HG03378 (cell line): ENCODE measurements at regions not wholly inside any gene's neighbourhood (a gene's known extent, or its start where the extent isn't known, plus 50 kb on each side); places are given as distances from the start of the nearest gene placed in this dataset.
"Not testable (repeated sequence)": the region's sequence is repeated elsewhere in the genome, so short reads cannot be mapped to it uniquely, and the experiment has no call there.

ENCODE experiments used
- ATAC-seq: cut with Tn5 transposase; IDR thresholded peaks from one replicate; pipeline ENCODE4 v1.9.1; 2021; ENCODE audit warnings: mild to moderate bottlenecking, moderate library complexity; ENCODE audit not compliant: unreplicated experiment

DNA sequence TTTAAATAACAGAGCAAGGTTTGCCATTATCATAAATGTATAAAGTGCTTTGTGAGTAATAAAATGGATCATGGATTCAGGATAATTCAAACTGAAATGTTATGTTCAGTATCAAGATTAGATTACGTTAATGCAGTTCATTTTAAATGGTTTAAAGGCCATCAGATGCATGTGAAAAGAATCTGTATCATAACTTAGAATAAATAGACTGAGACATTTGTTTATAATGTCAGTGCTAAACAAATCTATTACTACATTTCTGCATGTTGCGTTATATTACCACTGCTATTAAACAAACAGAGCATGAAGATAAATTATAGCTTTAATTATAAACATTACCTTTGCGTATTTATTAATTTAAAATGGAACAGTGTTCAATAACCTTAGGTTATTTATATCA is 160.2 kb downstream of the TOX3 start:
- ATAC-seq: no peak

DNA sequence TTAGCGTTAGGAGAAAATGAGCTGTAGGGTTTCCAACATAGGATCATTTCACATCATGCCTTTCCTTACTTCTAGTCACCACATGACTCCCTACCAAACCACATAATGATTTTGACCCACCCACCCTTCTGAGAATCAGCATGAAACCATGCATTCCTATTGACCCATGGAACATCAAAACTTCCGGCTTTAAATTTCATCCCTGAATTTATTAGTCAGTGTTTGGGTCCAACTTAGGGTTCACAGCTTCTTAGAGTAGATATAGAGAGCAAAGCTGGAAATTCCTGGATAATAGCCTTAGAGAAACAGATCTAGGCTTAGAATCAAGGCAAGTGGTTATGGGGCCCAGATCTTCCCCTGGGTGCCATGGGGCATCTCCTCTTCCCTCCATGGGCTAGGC is 162.6 kb downstream of the TOX3 start:
- no peak for ATAC-seq

DNA sequence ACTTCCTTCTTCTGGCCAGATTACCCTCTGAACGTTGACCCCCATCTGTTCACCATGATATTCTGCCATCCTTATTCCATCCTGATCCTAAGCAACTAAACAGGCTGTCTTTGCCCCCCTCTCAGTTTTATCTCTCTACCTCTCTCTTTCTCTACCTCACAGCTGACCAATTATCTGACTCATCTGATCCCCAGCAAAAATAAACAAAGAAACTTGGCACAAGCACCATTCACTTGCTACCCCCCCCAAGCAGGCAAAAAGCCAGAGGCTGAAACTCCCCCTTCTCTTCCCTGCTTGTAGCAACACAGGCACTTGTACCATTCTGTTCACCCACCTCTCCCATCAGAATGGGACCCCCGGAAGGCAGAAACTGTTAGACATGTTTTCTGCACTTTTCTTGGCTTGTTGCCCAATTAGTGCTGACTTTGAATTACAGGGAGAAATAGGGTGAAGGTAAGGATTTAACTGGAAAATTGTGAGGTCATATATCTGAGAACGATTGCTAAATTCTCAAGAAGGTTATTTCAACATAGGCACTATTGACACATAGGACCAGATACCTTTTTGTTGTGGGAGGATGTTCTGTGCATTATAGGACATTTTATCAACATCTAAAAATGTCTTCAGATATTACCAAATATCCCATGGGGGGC is 163.2 kb downstream of the TOX3 start:
- ATAC-seq: no peak

DNA sequence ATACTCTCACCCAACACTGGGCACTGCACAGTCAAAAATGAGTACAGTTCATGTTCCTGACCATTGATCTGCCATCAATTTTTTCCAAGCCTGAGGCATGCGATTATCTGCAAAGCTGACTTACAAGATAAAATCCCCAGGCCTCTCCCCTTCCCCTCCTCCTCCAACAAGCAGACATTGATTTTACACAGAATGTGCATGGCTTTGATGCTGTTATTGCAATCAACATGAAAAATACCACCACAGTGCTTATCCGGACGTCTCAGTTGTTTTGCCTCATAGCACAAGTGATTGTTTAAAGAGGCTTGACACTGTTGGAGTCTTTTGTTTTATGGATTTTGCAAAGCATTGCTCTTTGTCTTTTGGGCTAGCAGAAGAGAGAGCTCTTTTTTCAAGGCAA is 163.8 kb downstream of the TOX3 start:
- ATAC-seq: no peak

DNA sequence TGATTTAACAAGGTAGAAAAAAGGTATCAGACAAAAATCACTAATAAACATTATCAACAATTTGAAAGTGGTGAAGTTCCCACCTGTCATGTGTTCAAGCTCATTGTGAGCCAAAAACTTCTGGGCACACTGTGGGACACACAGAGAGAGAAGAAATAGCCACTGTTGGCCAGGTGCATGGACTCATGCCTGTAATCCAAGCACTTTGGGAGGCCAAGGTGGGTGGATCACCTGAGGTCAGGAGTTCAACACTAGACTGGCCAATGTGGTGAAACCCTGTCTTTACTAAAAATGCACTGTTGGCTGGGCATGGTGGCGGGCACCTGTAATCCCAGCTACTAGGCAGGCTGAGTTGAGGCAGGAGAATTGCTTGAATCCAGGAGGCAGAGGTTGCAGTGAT is 167.4 kb downstream of the TOX3 start:
- no peak for ATAC-seq

DNA sequence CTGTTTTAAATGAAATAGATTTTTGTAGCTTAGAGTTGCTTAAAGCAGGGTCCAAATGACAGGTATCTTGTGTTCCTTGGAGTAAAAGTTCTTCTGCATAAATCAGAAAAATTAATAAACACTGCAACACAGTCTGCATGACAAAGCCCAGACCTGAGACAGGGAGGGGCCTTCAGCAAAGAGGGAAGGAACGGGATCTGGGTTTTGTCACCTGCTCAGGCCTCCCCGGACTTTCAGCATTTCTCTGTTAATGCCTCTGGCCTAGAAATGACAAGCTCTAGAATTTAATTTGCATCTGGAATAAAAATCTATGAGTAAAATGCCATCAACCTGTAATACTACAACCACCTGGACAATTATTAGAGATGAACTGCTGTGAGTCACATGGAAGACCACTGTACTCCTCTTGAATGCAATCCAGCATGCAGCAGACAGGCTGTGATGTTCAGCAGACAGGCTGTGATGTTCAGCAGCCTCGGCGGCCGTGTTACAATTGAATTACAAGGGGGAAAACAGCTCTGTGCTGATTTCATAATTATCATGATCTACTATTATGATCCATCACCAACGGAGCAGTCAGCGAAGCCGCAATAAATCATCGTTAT is 170.2 kb downstream of the TOX3 start:
- ATAC-seq: no peak

DNA sequence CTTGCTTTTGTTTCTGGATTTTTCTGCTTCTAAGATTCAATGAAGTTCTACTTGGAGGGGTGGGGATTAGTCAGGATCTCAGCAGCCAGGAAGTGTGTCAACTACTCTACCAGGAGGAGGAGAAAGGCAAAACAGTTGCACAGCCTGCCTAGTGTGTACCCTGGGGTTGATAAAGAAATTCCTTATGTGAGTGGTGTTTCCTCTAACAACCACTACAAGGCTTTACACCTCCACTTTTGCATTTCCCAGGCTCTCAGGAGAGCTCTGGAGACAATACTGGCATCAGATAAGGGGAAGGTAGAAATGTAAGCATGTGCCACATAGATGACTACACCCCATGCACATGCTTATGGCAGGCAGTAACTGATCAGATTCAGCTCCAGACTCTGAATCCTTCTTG is 174.6 kb downstream of the TOX3 start:
- ATAC-seq: no peak

DNA sequence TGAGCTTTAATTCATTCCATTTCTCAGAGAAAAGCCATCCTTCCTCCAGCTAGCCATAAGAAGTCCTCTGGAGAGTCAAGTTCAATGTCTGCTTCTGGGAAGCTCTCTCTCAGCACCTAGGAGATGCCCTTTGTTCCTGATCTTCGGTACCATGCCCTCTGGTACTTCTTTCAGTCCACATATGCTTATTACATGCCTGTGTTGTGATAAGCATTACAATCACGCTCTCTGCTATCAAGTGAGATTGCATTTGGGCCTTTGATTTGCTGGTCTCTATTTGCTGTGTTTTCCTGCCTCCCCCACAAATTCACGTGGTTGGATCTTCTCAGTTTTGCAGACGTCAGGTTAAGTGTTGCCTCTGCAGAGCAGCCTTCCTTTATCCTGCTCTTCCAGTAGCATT is 178.1 kb downstream of the TOX3 start:
- ATAC-seq: no peak

DNA sequence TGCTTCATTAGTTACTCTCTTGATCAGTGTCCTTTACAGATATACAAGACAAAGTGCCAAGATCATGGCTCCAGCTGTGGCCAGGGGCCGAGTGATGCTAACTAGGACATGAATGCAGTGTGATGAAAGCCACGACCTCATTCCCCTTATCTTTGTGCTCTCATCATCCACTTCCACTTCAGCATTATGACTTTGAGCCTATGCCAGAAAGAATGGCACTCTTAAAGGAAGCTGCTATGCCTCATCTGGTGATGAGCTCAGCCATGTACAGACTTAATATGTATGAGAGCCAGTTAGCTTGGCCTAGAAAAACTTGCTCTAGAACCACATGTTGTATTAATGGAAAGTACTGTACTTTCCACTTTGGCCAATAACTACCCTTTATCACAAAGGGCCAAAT is 179.1 kb downstream of the TOX3 start:
- ATAC-seq: no peak

DNA sequence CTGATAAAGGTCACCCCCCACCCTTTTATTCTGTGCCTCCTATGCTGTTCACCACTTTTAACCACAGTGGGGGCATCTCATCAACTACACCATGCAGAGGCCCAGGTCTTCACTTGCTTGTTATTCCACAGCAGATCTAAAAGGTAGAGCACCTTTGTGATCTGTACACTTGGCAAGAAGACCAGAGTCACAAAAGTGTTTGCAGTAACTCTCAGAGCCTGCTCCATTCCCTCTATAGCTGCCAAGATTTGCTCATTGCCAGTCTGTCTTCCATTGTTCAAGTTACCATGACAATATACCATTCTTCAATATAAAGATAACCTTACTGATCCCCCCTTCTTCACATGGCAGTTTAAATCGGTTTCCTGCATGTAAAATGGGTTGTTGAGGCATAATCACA is 180.0 kb downstream of the TOX3 start:
- ATAC-seq: no peak

DNA sequence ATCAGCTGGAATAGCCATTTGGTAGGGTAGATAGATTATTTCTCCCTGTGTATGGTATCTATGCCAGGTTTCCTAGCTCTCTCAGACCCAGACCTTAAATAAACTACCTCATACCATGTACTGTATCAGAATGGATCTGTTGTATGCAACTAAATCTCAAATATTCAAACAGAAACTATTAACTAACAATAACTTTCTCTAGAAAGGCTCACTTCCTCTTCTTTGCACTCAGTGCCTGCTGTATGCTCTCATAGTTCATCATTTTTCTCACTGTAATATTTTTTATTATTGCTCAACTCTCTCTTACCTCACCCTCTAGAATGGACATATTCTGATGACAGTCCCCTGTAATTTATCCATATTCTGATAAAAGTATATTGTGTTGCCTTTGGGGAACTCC is 182.4 kb downstream of the TOX3 start:
- no peak for ATAC-seq

DNA sequence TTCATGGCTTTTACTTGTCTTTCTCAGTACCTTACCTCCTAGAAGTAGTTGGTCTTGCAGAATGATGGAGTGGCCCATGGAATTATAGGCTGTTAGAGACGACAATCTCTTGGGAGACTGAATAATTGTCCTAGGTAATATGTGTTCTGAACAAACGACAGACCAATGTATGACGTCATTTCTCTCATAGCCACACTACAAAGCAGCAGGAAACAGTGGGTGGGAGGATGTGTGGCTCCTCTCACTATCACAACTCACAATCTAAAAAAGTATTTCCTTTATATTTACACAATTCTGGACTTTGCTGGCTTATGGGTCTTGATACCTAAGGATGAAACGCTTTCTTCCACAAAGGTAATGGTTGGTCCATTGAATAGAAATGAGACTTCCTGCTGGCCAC is 183.9 kb downstream of the TOX3 start:
- no peak for ATAC-seq

DNA sequence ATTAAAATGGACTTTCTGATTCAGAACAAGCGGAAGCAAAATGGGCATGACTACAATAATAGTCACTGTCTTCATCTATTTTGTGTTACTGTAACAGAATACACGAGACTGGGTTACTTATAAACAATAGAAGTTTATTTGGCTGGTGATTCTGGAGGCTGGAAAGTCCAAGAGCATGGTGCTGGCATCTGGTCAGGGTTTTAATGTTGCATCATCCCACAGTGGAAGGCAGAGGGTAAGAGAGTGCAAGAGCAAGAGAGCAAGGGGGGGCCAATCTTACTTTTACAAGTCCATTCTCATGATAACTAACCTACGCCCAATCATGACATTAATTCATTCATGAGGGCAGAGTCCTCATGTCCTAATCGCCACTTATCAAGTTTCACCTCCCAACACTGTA is 189.2 kb downstream of the TOX3 start:
- no peak for ATAC-seq

DNA sequence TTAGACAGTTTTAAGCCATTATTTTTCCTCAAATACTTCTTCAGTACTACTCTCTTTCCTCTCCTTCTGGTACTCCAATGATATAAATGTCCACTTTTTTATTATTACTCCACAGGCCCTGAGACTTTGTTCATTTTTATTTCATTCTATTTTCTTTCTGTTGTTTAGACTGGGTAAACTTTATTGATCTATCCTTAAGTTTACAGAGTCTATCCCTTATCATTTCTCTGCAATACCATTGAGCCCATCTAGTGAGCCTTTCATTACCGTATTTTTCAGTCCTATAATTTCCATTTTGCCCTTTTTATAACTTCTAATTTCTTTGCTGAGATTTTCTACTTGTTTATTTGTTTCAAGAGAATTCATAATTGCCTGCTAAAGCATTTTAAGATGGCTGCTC is 193.7 kb downstream of the TOX3 start:
- ATAC-seq: no peak

DNA sequence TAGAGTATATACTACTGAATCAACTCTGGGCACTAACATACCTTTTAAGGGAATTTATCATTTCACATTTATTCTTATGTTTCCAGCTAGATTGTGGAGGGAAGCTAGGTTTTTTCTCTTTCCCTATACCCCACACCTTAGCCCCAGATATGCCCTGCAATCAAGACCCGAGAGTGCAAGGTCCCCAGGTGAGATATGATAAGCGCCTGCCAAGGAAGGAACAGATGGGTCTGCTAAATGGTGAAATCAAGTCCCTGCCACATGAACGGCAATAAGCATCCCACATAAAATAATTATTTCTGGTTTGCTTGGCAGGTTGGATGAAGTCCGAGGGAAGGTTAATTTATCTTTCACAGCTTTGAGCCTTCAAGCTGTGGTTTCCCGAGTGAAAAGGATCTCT is 195.5 kb downstream of the TOX3 start:
- ATAC-seq: no peak

DNA sequence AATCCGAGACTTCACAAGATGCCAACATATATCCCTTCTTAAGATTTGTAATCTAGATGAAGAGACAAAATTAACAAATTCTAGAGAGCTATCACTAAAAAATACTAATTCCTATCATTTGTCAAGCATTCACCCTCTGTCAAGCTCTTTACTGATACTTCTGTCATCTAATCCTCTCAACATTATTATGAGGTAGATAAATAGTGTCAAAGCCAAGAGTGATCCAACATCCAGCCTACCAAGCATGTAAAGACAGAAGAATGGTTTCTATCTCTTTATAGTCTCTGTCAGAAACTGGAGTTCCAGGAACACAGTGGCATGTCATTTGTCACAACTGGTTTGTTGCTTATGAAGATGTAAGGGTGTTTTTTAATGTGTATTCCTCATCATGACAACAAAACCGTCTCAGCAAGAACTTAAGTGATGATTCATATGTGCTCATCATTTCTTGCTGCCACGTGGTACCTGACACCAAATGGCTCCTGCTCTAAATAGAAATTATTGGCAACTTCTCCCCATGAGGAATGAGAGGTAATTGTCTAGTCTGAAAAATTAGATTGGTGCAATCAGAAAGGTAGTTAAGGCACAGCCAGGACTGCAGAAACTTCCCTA is 196.8 kb downstream of the TOX3 start:
- ATAC-seq: no peak

DNA sequence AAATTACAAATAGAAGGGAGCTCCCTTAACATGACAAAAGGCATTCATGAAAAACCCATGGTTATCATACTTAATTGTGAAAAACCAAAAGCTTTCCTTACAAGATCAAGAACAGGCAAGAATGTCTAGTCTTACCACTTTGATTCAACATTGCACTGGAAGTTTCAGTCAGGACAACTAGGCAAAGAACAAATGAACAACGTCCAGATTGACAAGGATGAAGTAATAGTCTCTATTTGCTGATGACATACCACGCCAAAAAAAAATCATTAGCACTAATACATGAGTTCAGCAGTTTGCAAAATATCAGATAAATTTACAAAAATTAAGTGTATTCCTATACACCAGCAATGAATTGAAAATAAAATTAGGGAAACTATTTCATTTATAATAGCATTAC is 200.2 kb downstream of the TOX3 start:
- no peak for ATAC-seq

DNA sequence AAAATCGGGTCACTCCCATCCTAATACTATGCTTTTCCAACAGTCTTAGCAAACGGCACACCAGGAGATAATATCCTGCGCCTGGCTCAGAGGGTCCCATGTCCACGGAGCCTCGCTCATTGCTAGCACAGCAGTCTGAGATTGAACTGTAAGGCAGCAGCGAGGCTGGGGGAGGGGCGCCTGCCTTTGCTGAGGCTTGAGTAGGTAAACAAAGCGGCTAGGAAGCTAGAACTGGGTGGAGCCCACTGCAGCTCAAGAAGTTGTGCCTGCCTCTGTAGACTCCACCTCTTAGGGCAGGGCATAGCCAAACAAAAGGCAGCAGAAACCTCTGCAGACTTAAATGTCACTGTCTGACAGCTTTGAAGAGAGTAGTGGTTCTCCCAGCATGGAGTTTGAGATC is 213.3 kb downstream of the TOX3 start:
- ATAC-seq: not testable (repeated sequence)

DNA sequence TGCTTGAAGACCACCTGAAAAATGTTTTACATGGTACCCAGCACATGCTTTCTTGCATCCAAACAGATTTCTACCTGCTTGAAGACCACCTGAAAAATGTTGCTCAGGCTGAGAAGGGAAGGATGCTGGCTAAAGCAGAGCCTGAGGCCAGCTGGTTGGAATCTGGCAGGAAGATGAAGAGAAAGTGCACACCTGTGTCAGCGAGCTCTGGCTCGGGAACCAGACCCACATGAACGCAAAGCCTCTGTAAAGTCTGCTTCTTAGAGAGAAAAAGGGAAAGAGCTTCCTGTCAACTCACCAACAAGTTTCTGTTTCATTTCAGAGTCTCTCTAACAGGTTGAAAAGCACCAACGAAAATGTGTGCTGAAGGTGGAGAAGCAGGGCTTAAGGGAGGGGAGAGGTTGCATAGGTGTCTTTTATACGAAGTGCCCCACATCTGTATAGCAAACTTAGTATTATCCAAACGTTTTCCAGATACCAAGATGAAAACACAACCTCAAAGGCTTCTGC is 226.0 kb downstream of the TOX3 start:
- no peak for ATAC-seq

DNA sequence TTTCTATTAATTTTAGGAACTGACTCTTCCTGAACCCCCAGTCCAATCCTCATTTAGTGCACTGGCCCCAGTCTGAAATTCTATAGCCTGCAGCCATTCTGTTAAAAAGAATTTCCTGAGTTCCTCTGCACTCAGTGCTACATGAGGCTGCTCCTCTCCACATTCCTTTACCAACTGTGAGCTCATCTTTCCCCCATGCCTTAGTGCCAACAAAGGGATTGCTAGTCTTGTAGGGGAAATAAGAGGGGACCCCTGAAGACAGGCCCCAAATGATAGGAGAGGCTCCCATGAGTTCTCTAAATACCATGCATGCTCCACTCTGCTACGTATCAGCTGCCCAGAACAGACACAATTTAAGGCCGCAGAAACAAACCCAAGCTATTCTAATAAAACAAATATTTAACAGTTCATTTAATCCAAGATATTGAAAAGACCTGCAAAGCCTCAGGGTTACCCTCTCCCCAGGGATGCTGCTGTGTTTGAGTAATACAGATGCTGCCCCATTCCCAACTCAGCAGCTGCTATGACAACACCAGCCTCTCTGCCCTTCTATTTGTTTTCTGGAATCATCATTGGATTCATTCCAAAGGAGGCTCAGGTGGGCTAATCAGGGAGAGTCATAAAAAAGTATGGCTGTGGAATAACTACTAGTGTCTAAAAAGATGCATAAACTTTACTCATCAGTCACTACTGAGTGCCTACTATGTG is 228.5 kb downstream of the TOX3 start:
- ATAC-seq: no peak

DNA sequence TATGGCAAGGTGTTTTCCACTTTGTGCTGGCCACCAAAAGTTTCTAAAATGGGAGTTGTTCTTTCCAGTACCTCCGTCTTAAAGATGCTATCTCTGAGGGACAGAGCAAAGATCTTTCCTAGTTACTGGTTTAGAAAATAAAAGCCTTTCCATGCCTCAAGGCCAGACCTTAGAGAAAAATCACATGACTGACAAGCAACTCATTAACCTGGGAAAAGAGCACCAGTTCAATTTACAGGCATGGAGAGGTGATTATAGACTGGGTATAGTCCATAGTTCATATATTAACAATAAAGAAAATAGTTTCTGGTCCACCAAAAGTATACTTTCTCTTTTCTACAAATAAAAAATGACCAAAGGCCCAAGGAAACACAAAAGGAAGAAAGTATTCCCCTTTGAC is 230.7 kb downstream of the TOX3 start:
- ATAC-seq: no peak

DNA sequence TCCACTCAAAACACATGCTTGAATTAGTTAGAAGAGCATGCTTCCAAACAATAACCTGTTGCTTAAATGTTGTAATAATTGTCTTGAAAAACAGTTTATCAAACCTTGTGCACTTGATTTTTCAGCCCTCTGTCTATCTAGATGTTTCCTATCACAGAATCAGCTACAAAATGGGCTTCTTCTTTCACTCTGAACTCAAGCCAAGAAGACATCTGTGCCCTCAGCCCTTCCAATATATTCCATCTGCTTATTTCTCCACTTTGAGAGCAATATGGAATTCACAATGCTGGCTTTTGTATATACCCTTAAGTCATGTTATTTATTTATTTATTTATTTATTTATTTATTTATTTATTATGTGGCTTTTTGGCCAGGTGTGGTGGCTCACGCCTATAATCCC is 234.2 kb downstream of the TOX3 start:
- no peak for ATAC-seq
